Activated naive CD8-positive, alpha-beta T cell treated with anti-CD3 and anti-CD28 coated beads, Interleukin-2, amount 50 U/mL, for 24 hours (primary cell): ENCODE measurements at regions not wholly inside any gene's neighbourhood (a gene's known extent, or its start where the extent isn't known, plus 50 kb on each side); places are given as distances from the start of the nearest gene placed in this dataset.

ENCODE experiments used
- ATAC-seq: fragments of 150-1000 bp; cut with Tn5 transposase; one replicate; pipeline ENCODE4 v1.10.0; 2021
- DNase-seq: peaks from one replicate; pipeline ENCODE4 v3.0.0; 2021
- H3K27ac Mint-ChIP-seq: one replicate; pipeline ENCODE4 v1.8.0; 2021; ENCODE audit warnings: mild to moderate bottlenecking, mixed read lengths
- H3K27me3 Mint-ChIP-seq: one replicate; pipeline ENCODE4 v1.8.0; 2021; ENCODE audit warnings: mixed read lengths
- H3K36me3 Mint-ChIP-seq: one replicate; pipeline ENCODE4 v1.8.0; 2021; ENCODE audit warnings: low read depth, mixed read lengths
- H3K4me1 Mint-ChIP-seq: one replicate; pipeline ENCODE4 v1.8.0; 2021; ENCODE audit warnings: mixed read lengths
- H3K4me3 Mint-ChIP-seq: one replicate; pipeline ENCODE4 v1.8.0; 2021; ENCODE audit warnings: mild to moderate bottlenecking, moderate library complexity, mixed read lengths
- H3K9me3 Mint-ChIP-seq: one replicate; pipeline ENCODE4 v1.8.0; 2021; ENCODE audit warnings: mixed read lengths

DNA sequence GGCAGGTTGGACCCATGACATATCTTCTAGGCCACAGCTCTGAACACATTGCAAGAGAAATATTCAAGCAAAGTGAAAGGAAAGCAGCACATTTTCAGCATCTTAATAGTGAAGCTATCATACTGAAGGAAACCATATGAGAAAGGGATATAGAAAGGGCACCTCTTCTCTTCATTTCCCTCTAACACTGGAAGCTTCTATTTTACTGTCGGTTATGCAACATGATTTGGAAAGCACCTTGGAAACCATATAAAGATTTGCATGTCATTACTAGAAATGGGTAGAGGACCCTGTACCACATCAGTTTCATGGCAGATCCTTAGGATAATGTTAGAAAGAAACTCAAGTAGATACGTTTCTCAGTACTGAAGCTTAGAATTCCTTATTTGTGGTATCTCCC is 70.5 kb upstream of the HMGN3 start:
- H3K27me3 Mint-ChIP-seq, result peaks cover 2% of the 10 kb centered on the region
- ATAC-seq (no peak), DNase-seq (no peak)
- no peak overlapping the region for H3K27ac Mint-ChIP-seq
- no peaks in the 10 kb centered on the region for H3K36me3 Mint-ChIP-seq
- no peaks in the 10 kb centered on the region for H3K9me3 Mint-ChIP-seq
- H3K4me1 Mint-ChIP-seq, result no peaks in the 10 kb centered on the region
- H3K4me3 Mint-ChIP-seq, result no peak overlapping the region

DNA sequence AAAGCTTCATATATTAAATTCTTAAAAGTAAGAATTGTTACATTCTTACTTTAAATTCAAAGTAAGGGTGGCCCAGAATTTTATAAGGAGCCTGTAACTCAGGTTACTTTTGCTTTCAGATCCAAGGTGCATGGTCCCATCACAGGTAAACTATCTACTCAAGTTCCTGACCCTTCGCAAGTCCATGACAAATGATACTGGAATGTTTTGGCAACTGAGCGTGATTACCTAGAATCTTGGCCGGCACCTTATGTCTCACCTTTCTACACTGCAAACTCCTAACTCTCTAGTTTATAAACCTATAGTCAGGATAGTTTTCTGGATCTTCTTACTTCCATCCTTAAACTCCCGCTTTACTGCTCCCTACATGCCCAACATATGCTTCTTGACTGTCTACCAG is 67.9 kb upstream of the HMGN3 start:
- Mint-ChIP-seq H3K4me3 (no peak overlapping the region), H3K4me1 (no peaks in the 10 kb centered on the region), H3K36me3 (no peaks in the 10 kb centered on the region), H3K9me3 (no peaks in the 10 kb centered on the region), H3K27me3 (peaks cover 3% of the 10 kb centered on the region), H3K27ac (no peak overlapping the region)
- ATAC-seq (no peak), DNase-seq (no peak)

DNA sequence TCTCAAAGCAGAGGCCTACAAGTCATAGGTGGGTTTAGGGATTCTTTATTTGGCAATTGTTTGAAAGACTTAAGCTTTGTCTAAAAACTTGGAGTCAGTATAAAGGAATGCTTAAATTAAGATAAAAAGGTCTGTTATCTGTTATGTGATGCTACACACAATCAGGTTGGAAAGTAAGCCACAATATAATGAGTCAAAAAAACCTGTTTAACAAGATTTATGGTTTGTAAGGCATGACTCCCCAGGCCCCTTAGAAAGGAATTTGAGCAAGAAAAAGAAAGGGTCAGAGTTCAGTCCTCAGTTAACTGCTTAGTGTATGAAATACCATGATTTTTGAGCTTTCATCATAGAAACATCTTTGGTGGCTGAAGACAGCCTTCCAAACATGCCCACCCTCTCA is 66.8 kb upstream of the HMGN3 start:
- no peaks in the 10 kb centered on the region for H3K9me3 Mint-ChIP-seq
- no peak for DNase-seq
- no peaks in the 10 kb centered on the region for H3K4me1 Mint-ChIP-seq
- no peak for ATAC-seq
- H3K27ac Mint-ChIP-seq, result no peak overlapping the region
- peaks cover 3% of the 10 kb centered on the region for H3K27me3 Mint-ChIP-seq
- H3K36me3 Mint-ChIP-seq, result no peaks in the 10 kb centered on the region
- no peak overlapping the region for H3K4me3 Mint-ChIP-seq

DNA sequence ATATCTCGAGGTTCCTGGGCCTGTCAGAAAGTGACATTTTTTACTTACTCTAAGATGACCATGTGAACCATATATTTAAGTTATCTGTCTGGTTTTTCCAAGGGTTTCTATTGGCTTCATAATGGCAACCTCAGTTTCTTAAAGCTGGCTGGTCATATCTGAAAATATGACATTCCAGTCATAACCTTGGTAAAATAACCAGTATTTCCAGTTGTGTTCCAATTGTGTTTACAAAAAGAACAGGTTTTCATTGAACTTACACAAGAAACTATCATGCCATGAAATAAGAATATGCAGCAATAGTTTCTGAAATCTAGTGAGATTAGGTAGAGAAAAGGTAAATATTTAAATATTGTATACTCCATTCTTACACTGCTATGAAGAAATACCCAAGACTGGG is 61.7 kb upstream of the HMGN3 start:
- Mint-ChIP-seq H3K4me1 (no peaks in the 10 kb centered on the region), H3K9me3 (peaks cover 4% of the 10 kb centered on the region), H3K4me3 (no peak overlapping the region), H3K27me3 (peaks cover 5% of the 10 kb centered on the region), H3K36me3 (no peaks in the 10 kb centered on the region), H3K27ac (no peak overlapping the region)
- DNase-seq (no peak), ATAC-seq (no peak)
